HepG2 (cell line): ENCODE measurements at regions not wholly inside any gene's neighbourhood (a gene's known extent, or its start where the extent isn't known, plus 50 kb on each side); places are given as distances from the start of the nearest gene placed in this dataset.

Source experiments
- ARID4A ChIP-seq: sonication (generic); formaldehyde crosslinking; IDR thresholded peaks from 2 replicates; pipeline ENCODE4 v1.5.0; 2020; ENCODE audit warnings: mild to moderate bottlenecking, missing genetic modification reagents, borderline replicate concordance
- MIXL1 ChIP-seq: IDR thresholded peaks from 2 replicates; pipeline ENCODE4 v1.6.1; 2016
- NR2F1 ChIP-seq, 2 experiments: fragments of 450-650 bp in 1 of 2; formaldehyde crosslinking in 1 of 2; IDR thresholded peaks; 2 replicates each; pipeline versions ENCODE4 v1.5.0 to v1.6.1; 2016 to 2020; ENCODE audit warnings: mild to moderate bottlenecking in 1 of 2, missing compliant biosample characterization in 1 of 2, missing genetic modification reagents in 1 of 2, moderate library complexity in 1 of 2
- PRMT3 ChIP-seq: sonication (generic); formaldehyde crosslinking; IDR thresholded peaks from 2 replicates; pipeline ENCODE4 v1.8.1; 2022; ENCODE audit warnings: low read depth, mild to moderate bottlenecking, moderate library complexity, missing genetic modification reagents, borderline replicate concordance
- PTBP1 ChIP-seq: fragments of 200-400 bp; formaldehyde crosslinking; IDR thresholded peaks from 2 replicates; pipeline ENCODE4 v1.6.1; 2018; ENCODE audit warnings: low read length, low read depth; ENCODE audit not compliant: poor library complexity, severe bottlenecking
- RNF2 ChIP-seq: fragments of 450-650 bp; conservative IDR thresholded peaks from 2 replicates; pipeline ENCODE4 v1.6.1; 2016; ENCODE audit warnings: low read depth
- SALL2 ChIP-seq: sonication (generic); formaldehyde crosslinking; IDR thresholded peaks from 2 replicates; pipeline ENCODE4 v1.8.1; 2023; ENCODE audit warnings: mild to moderate bottlenecking, missing genetic modification reagents, inconsistent platforms
- ZHX1 ChIP-seq: sonication (generic); formaldehyde crosslinking; IDR thresholded peaks from 2 replicates; pipeline ENCODE4 v1.8.1; 2022; ENCODE audit warnings: low read depth, mild to moderate bottlenecking, missing genetic modification reagents
- ZNF263 ChIP-seq: sonication (generic); formaldehyde crosslinking; IDR thresholded peaks from 2 replicates; pipeline ENCODE4 v1.4.0; 2020; ENCODE audit warnings: missing genetic modification reagents
- ZNF296 ChIP-seq: sonication (generic); formaldehyde crosslinking; conservative IDR thresholded peaks from 2 replicates; pipeline ENCODE4 v1.5.0; 2020; ENCODE audit warnings: mild to moderate bottlenecking, missing genetic modification reagents
- ZNF672 ChIP-seq: sonication (generic); formaldehyde crosslinking; IDR thresholded peaks from 2 replicates; pipeline ENCODE4 v1.8.1; 2022; ENCODE audit warnings: missing genetic modification reagents
- ZSCAN30 ChIP-seq: sonication (generic); formaldehyde crosslinking; IDR thresholded peaks from 2 replicates; pipeline ENCODE4 v1.5.0; 2020; ENCODE audit warnings: mild to moderate bottlenecking, missing genetic modification reagents
- TF ChIP-seq, protein P1 (sequence below): sonication (generic); formaldehyde crosslinking; conservative IDR thresholded peaks from 2 replicates; pipeline ENCODE4 v1.4.0; 2020; ENCODE audit warnings: missing genetic modification reagents
- TF ChIP-seq, protein P2 (sequence below): IDR thresholded peaks from 2 replicates; pipeline ENCODE4 v1.6.1; 2012; ENCODE audit warnings: inconsistent platforms
- TF ChIP-seq, protein P3 (sequence below): IDR thresholded peaks from 2 replicates; pipeline ENCODE4 v1.6.1; 2016; ENCODE audit warnings: low read depth, control low read depth

- TF ChIP-seq ARID4A (CRISPR knock-in tag) (peak; percentile 65; the same call in 1 of the 2 replicates), RNF2 (no peak), SALL2 (peak; percentile 64), MIXL1 (CRISPR knock-in tag) (peak; percentile 100), ZNF263 (CRISPR knock-in tag) (peak; percentile 30; the same call in 1 of the 2 replicates), PRMT3 (CRISPR knock-in tag) (peak; percentile 92; the same call in 1 of the 2 replicates), ZHX1 (CRISPR knock-in tag) (no peak; the same call in 1 of the 2 replicates), ZNF296 (CRISPR knock-in tag) (no peak), ZSCAN30 (0 out of 2 replicates have a peak, but pooled peaks have one; percentile 46), NR2F1 (CRISPR knock-in tag; IDR thresholded peaks at IDR 0.05) (peak; percentile 99), PTBP1 (no peak), ZNF672 (CRISPR knock-in tag) (no peak)
- TF ChIP-seq, protein P1, sequence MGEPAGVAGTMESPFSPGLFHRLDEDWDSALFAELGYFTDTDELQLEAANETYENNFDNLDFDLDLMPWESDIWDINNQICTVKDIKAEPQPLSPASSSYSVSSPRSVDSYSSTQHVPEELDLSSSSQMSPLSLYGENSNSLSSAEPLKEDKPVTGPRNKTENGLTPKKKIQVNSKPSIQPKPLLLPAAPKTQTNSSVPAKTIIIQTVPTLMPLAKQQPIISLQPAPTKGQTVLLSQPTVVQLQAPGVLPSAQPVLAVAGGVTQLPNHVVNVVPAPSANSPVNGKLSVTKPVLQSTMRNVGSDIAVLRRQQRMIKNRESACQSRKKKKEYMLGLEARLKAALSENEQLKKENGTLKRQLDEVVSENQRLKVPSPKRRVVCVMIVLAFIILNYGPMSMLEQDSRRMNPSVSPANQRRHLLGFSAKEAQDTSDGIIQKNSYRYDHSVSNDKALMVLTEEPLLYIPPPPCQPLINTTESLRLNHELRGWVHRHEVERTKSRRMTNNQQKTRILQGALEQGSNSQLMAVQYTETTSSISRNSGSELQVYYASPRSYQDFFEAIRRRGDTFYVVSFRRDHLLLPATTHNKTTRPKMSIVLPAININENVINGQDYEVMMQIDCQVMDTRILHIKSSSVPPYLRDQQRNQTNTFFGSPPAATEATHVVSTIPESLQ (CRISPR knock-in tag) = 0 out of 2 replicates have a peak, but pooled peaks have one; percentile 31
- TF ChIP-seq, protein P2, sequence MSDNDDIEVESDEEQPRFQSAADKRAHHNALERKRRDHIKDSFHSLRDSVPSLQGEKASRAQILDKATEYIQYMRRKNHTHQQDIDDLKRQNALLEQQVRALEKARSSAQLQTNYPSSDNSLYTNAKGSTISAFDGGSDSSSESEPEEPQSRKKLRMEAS = peak; percentile 81
- TF ChIP-seq, protein P3, sequence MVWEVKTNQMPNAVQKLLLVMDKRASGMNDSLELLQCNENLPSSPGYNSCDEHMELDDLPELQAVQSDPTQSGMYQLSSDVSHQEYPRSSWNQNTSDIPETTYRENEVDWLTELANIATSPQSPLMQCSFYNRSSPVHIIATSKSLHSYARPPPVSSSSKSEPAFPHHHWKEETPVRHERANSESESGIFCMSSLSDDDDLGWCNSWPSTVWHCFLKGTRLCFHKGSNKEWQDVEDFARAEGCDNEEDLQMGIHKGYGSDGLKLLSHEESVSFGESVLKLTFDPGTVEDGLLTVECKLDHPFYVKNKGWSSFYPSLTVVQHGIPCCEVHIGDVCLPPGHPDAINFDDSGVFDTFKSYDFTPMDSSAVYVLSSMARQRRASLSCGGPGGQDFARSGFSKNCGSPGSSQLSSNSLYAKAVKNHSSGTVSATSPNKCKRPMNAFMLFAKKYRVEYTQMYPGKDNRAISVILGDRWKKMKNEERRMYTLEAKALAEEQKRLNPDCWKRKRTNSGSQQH = peak; percentile 67; the same call in 1 of the 2 replicates
These were observed 134.7 kb upstream of the IFNGR1 start (continued) for GRCh38 chr6:137353842-137354397.
